MG63 (cell line): ENCODE measurements at regions not wholly inside any gene's neighbourhood (a gene's known extent, or its start where the extent isn't known, plus 50 kb on each side); places are given as distances from the start of the nearest gene placed in this dataset.

Experiments used
- DNase-seq: peaks from one replicate; pipeline ENCODE4 v3.0.0-alpha.2; 2020
- H3K27me3 ChIP-seq: fragments of 250-450 bp; sonication (Bioruptor Pico); 2 replicates; pipeline ENCODE4 v1.5.1; 2020; ENCODE audit warnings: mild to moderate bottlenecking, moderate library complexity
- H3K36me3 ChIP-seq: fragments of 250-450 bp; sonication (Bioruptor Pico); 2 replicates; pipeline ENCODE4 v1.5.1; 2020; ENCODE audit warnings: mild to moderate bottlenecking, moderate library complexity
- H3K4me3 ChIP-seq: fragments of 250-450 bp; sonication (Bioruptor Pico); 2 replicates; pipeline ENCODE4 v1.5.1; 2020; ENCODE audit warnings: mild to moderate bottlenecking, moderate library complexity
- H3K9me3 ChIP-seq: fragments of 250-450 bp; sonication (Bioruptor Pico); 2 replicates; pipeline ENCODE4 v1.5.1; 2020; ENCODE audit warnings: mild to moderate bottlenecking, moderate library complexity

DNA sequence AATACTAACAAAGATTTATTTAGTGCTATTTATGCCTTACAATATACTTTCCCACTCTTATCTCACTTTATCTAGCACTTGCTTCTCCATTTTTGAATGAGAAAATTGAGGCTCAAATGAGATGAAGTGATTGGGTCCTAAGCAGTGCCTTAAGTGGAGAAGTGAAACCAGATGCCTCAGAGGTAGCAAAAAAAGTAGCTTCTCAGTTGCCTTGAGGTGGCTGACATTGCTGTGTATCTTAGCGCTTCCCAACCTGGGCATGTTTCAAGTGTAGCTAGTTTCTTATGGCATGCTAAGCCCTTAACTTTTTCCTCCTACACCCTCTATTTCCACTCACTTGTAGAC lies 390.4 kb downstream of the OMA1 start:
- Histone ChIP-seq H3K27me3 (no peaks in the 10 kb centered on the region), H3K36me3 (no peaks in the 10 kb centered on the region), H3K4me3 (no peak overlapping the region), H3K9me3 (no peaks in the 10 kb centered on the region)
- DNase-seq: no peak

DNA sequence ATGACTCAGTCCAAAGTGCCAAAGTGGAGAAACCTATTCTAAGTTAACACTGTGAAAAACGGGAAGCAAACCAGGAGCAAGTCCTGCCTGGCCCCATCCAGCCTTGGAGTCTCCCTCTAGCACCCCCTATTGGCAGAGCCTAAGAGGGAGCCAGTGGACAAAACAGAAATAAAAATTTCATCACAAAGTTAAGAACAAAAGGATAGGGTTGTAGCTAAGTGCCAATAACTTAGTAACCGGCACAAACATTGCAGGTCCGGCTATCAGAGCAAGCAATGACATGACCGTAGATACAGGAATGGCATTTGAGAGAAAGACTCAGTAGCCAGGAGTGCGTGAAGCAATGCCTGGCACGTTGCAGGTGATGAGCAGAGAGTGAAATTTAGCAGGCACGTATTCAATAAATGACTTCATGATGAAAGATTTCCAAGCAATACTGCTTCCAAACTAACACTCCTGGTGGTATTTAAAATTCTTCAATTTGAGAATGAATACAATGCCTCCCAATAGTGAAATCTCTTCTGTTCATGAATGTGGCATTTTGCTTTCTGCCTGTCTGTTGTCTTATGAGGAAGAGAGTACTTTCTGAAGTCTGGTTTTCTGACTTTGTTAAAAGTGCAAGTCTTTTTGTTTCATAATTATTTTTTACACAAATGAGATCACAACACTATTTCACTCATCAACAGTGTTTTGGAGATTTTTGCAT lies 391.0 kb downstream of the OMA1 start:
- Histone ChIP-seq H3K27me3 (no peaks in the 10 kb centered on the region), H3K9me3 (no peaks in the 10 kb centered on the region), H3K4me3 (no peak overlapping the region), H3K36me3 (no peaks in the 10 kb centered on the region)
- no peak for DNase-seq

DNA sequence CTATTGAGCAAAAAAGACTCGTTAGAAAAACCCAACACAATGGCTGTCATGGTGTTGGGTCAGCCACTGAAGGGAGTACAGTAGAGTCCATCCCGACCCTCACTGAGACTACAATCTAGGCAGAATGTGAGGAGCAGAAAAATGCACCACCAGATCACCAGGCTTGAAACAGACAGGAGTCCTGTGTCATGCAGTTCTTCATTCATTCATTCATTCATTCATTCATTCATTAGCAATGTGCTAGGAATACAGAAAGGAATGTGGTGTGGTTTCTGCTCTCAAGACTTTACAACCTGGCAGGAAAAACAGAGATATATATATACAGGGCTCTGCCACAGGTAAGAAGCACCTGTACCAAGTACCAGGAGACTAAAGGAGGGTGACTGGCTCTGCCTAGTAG lies 392.3 kb downstream of the OMA1 start:
- H3K27me3 ChIP-seq: no peaks in the 10 kb centered on the region
- no peaks in the 10 kb centered on the region for H3K9me3 ChIP-seq

DNA sequence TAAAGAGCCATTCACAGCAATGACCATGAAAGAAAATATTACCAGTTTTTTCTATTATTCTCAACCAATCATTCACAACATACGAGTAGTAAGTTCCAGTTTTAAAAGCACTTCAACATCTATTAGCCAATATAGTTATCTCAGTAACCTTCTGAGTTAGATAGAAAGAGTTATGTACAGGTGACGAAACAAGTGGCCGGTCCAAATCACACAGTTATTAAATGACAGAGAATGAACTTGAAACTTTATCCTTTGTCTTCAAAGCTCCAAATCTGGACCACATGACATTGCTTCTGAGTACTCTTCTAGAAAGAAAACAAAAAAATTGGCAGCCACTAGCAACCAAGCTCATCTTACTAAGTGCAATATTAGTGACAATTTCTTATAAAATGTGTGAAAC lies 393.8 kb downstream of the OMA1 start:
- Histone ChIP-seq H3K36me3 (no peaks in the 10 kb centered on the region), H3K9me3 (no peaks in the 10 kb centered on the region), H3K4me3 (no peak overlapping the region), H3K27me3 (no peaks in the 10 kb centered on the region)
- no peak for DNase-seq

More for the DNA sequence above, 392.3 kb downstream of the OMA1 start:
- Histone ChIP-seq H3K4me3 (no peak overlapping the region), H3K36me3 (no peaks in the 10 kb centered on the region)
- DNase-seq: no peak

DNA sequence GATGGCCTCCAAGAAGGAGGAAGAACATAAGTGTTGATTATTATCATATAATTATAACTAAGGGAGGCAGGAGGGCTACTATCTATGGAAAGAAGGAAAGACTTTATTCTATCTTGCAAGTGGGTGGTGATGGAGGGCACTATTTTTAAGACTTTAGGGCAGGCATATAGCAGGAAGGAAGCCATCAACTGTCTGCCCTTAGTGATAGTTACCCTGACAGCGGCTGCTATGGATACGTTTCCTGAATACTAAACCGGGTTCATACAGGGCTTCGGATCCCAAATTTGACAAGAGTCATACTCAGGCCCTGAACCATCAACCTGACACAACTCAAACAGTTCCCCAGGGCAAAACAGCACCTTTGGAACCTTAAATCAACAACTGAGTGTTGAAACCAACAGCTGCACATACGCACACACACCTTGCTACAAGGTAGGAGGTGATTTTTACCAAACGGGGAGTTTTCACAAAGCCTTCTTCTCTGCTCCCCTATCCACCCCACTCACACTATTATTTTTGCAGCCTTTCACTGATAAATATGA lies 397.2 kb downstream of the OMA1 start:
- H3K4me3 ChIP-seq: no peak overlapping the region
- H3K9me3 ChIP-seq: no peaks in the 10 kb centered on the region
- no peaks in the 10 kb centered on the region for H3K27me3 ChIP-seq
- DNase-seq: no peak
- H3K36me3 ChIP-seq: no peaks in the 10 kb centered on the region

DNA sequence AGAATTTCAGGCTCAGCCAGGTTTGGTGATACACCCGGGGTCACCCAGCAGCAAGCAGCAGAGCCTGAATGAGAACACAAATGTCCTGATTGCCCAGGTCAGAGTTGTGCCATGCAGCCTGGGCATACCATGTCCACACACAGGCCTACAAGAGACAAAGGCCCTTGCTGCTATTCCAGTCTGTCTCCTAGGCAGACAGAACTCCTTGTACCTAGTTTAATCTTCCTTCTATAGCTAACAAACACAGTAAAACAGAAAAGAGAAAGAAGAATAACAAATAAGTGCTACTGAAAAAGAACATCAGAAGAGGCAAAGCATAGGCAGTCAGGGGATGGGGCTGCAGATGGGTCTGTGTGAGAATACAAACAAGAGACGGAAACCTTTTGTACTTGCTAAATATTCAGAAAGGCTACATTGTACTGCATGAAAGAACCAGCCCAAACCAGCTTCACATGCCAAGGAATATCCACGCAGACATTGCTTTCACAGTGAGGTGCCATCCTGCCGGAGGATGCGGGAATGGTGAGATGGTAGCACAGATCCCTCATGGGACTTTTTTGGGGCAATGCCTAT lies 401.7 kb downstream of the OMA1 start:
- no peak for DNase-seq
- Histone ChIP-seq H3K4me3 (no peak overlapping the region), H3K36me3 (no peaks in the 10 kb centered on the region), H3K9me3 (no peaks in the 10 kb centered on the region), H3K27me3 (no peaks in the 10 kb centered on the region)

DNA sequence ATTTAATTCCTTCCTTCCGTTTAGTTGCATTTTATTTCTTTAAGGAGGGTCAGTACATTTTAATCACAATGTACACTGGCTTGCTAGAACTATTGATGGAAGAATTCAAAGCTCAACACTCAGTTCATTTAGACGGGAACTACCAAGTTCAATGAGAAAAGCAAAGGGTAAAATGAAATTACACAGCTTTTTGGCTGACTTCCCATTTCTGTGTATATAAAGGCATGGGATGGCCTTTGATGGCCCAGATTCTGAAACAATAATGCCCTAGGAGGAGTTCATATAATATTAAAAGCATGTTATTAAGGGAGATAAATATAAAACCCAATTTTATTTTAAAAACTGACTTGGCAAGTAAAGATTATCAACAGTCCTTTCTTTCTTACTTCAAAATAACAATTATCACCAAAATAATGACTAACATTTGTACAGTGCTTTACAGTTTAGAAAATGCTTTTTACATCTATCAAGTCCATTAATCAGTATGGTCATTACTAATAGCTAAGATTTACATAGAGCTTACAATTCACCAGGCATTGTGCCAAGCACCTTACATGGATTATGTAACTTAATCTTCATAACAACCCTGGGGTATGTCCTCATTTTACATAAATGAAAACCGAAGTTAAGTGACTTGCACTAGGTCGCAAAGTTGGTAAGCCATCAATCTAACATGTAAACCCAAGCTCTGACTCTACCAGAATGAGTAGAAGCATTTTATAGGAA lies 402.4 kb downstream of the OMA1 start:
- H3K27me3 ChIP-seq: no peaks in the 10 kb centered on the region
- no peaks in the 10 kb centered on the region for H3K9me3 ChIP-seq
- H3K4me3 ChIP-seq: no peak overlapping the region
- no peaks in the 10 kb centered on the region for H3K36me3 ChIP-seq
- no peak for DNase-seq

DNA sequence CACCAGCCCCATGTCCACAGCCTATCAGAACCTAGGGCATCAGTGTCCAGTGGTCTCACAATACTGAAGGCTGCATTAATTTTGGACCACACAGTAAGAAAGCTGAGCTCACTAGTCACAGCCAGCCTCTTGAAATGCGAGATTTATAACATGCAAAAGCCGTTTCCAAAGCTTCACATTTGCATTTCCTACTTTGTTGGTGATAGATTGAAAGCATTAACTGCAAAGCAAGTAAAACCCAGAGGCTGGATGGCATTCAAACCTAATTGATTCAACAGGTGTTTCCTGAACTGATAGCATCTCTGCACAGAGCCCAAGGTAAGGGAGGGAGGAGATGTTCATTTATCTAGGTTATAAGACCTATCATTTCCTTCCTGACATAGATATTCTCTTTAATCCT lies 410.1 kb downstream of the OMA1 start:
- H3K27me3 ChIP-seq: no peaks in the 10 kb centered on the region
- H3K4me3 ChIP-seq: no peak overlapping the region
- H3K36me3 ChIP-seq: no peaks in the 10 kb centered on the region
- H3K9me3 ChIP-seq: no peaks in the 10 kb centered on the region
- no peak for DNase-seq

DNA sequence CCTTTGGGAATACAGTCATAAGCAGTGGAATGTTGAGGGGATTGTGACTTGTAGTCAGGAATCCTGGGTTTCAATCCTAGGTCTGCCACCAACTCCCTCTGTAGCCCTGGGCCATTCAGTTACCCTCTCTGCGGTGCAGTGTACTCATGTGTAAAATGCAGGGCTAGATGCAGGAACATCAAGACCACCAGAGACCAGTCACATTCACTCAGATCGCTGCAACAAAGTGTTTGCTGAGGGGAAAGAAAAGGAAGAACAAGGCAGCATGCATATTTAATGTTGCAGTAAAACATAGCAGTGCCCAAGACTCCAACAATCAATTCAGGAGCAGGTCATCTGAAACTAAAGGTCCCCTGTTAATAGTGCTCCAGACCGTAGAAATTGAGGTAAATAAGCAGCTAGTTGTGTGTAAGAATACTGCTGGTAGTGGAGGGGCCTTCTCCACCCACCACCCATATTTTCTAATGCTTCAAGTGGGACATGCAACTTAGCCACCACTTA lies 410.7 kb downstream of the OMA1 start:
- Histone ChIP-seq H3K36me3 (no peaks in the 10 kb centered on the region), H3K27me3 (no peaks in the 10 kb centered on the region), H3K9me3 (no peaks in the 10 kb centered on the region), H3K4me3 (no peak overlapping the region)
- no peak for DNase-seq

DNA sequence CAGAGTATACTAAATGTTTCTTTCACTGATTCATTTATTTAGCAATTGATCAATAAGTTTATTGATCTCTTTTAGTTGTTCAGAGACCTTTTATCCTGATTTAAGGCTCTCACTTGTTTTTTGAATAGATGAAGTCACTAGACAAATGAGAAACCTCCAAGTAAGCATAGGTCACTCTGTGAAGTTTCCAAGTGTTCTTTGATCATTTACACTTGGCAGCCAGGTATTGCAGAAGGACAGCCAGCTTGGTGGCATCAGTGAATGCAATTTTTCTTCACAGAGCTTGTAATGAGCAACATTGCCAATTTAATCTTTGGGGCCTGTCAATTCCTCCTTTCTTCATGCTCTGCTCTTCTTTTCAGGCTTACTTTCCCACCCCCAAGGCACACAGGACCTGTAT lies 413.0 kb downstream of the OMA1 start:
- Histone ChIP-seq H3K36me3 (no peaks in the 10 kb centered on the region), H3K9me3 (no peaks in the 10 kb centered on the region), H3K4me3 (no peak overlapping the region), H3K27me3 (no peaks in the 10 kb centered on the region)
- DNase-seq: no peak

DNA sequence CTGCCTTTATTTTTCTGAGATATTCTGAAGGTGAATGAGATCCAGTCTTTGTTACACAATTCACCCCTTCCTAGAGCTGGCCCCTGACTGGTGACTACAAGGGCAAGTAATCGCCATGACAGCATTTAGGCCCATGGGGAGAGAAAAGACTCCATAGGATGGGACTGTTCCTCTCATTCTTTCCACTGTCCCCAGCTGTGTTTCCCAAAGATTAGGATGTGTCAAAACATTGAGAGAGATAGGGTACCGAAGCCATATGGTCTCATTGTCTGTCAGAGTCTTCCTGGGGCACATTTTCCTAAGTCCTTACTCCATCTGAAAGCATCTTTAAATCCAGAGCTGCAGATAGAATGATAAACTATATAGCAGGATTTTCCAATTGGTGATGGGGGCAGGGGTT lies 423.5 kb downstream of the OMA1 start:
- H3K36me3 ChIP-seq: no peaks in the 10 kb centered on the region
- H3K9me3 ChIP-seq: no peaks in the 10 kb centered on the region
- H3K27me3 ChIP-seq: no peaks in the 10 kb centered on the region
- no peak overlapping the region for H3K4me3 ChIP-seq
- DNase-seq: no peak

DNA sequence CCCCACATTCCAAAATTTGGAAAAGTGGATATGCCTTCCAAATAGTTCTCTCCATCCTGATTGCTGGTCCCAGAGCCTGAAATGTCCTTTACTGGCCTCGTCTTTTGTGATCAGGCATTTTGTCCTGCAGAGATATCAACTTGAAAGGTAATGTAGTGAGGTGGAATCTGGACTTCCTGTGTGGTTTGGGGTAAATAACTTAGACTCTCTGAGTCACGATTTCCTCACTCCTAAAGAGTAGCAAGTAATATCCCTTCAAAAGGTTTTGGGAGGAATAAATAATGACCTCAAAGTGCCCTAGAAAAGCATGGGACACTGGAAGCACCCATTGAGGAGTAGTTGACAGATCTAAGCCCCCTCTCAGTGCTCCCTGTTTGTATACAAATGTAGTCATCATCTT lies 426.6 kb downstream of the OMA1 start:
- DNase-seq: no peak
- Histone ChIP-seq H3K4me3 (no peak overlapping the region), H3K27me3 (no peaks in the 10 kb centered on the region), H3K36me3 (no peaks in the 10 kb centered on the region), H3K9me3 (no peaks in the 10 kb centered on the region; the same call in 1 of the 2 replicates)

DNA sequence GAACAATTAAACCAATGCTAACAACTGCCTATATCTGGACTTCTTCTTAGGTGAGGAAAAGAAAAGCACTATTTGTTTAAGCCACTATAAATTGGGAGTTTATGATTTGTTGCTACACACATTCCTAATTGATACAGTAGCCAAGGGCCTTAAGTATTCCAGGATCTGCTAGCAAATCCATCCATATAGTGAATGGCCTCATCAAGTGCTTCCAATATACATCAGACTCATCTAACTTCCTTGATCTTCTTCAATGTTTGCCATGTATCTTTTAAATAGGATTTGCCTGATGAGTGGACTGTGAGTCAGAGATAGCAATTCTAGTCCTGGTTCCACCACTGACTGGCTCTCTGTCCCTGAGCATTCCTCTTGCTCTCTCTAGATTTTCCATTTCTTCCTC lies 430.2 kb downstream of the OMA1 start:
- H3K4me3 ChIP-seq: no peak overlapping the region
- no peaks in the 10 kb centered on the region; the same call in 1 of the 2 replicates for H3K9me3 ChIP-seq
- DNase-seq: no peak
- no peaks in the 10 kb centered on the region for H3K36me3 ChIP-seq
- no peaks in the 10 kb centered on the region for H3K27me3 ChIP-seq

DNA sequence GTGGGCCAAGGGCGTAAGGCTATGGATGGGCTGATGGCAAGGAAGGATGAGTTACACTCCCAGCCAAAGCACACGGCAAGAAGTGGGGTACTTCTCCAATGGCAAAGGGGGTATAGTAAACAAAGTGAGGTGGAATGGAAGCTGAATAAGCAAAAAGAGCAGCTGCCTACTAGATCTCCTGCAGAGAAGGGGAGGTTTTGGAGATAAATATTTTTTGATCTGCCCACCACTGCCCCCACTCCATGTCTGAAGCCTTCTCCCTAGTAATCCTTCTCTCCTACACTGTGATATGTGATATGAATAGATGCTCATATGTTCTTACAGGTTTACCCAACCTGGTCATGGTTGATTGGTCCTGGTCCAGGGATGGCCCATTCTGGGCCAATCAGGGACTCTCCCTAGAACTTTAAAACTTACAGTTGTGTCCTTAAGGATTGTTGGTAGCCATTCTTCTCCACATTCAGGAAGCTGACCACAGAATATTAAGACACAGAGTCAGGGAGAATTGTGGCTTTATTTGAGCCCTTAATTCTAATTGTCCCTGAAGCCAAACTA lies 436.8 kb downstream of the OMA1 start:
- no peak overlapping the region for H3K4me3 ChIP-seq
- no peaks in the 10 kb centered on the region for H3K36me3 ChIP-seq
- H3K9me3 ChIP-seq: no peaks in the 10 kb centered on the region
- DNase-seq: no peak
- no peaks in the 10 kb centered on the region; the same call in 1 of the 2 replicates for H3K27me3 ChIP-seq

DNA sequence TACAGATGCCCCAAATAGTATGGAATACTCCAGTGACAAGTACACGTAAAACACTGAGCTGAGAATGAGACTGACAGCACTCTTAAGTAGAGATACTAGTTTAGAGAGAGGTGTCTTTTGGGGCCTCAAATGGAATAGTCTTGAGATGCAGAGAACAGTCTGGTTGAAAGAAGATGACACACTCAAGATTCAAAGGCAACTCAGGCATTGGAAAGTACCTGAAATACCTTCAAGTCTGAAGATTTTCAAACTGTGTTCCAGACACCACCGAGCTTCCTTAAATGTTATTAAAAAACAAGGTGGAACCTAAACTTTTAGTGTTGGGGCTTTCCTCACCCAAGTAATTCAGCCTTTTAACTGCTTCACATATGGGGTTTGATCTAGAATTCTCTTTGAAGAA lies 437.7 kb downstream of the OMA1 start:
- Histone ChIP-seq H3K27me3 (no peaks in the 10 kb centered on the region; the same call in 1 of the 2 replicates), H3K36me3 (no peaks in the 10 kb centered on the region), H3K4me3 (no peak overlapping the region), H3K9me3 (no peaks in the 10 kb centered on the region)
- DNase-seq: no peak

DNA sequence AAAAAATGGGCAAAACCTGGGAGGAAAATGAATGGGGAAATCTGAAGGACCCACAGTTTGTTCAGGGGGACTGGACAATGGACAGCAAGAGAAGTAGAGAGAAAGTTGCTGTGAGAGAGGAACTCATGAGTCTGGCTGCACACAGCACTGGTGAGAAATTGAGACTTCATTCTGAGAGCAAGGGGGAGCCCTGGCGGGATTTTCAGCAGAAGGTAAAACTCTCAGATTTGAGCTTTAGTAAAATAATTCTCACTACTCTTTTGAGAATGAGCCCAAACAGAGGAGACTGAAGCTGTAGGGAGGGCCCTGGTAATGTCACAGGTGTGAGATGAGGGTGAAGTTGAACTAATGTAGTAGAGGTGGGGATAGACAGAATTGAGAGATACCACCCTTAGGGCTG lies 438.6 kb downstream of the OMA1 start:
- Histone ChIP-seq H3K4me3 (no peak overlapping the region), H3K9me3 (no peaks in the 10 kb centered on the region), H3K27me3 (no peaks in the 10 kb centered on the region; the same call in 1 of the 2 replicates), H3K36me3 (no peaks in the 10 kb centered on the region)
- no peak for DNase-seq

DNA sequence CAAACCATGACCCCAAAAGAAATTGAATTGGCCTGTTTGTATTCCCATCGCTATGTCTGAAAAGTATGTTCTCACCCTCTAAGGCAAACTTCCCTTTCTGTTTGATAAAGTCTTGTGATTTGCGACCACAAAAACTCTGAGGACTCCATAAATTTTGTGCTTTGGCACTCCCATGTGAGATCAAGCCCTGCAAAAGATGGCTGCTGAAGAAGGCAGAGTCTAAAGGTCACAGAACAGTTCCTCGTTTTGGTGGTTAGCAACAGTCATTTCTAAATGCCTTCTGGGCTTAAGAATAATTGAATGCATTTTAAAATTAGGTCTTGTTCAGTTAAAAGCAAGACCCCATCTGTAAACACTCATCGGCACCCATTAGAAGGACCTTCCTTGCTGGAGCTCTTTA lies 441.6 kb downstream of the OMA1 start:
- DNase-seq: no peak
- no peaks in the 10 kb centered on the region for H3K9me3 ChIP-seq

More for the DNA sequence above, 441.6 kb downstream of the OMA1 start:
- Histone ChIP-seq H3K36me3 (no peaks in the 10 kb centered on the region), H3K27me3 (no peaks in the 10 kb centered on the region; the same call in 1 of the 2 replicates), H3K4me3 (no peak overlapping the region)
